ENCODE measurements at regions not wholly inside any gene's neighbourhood (a gene's known extent, or its start where the extent isn't known, plus 50 kb on each side); places are given as distances from the start of the nearest gene placed in this dataset.
"Not testable (repeated sequence)": the region's sequence is repeated elsewhere in the genome, so short reads cannot be mapped to it uniquely, and the experiment has no call there.

DNA sequence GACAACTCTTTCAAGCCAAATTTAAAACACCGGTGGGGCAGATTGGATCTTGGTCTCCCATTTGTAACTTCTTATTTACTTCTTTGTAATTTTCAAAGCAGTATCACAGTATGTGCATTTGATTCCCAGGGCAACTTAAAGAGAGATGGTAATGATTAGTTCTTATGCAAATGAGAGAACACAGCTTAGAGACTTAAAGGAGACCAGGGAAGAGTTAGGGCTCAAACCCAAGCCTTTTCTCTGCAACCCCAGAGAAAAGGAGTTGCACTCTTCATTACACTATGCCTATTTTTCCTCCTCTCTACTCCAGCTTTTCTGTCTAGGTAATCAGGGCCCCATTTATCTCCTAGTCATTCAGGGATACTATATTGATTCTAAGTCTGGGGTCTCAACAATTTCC, 237.8 kb upstream of the NMUR2 start:
- DNase-seq (ENCODE audit: low read depth) = no peak
- TF ChIP-seq, protein P1, sequence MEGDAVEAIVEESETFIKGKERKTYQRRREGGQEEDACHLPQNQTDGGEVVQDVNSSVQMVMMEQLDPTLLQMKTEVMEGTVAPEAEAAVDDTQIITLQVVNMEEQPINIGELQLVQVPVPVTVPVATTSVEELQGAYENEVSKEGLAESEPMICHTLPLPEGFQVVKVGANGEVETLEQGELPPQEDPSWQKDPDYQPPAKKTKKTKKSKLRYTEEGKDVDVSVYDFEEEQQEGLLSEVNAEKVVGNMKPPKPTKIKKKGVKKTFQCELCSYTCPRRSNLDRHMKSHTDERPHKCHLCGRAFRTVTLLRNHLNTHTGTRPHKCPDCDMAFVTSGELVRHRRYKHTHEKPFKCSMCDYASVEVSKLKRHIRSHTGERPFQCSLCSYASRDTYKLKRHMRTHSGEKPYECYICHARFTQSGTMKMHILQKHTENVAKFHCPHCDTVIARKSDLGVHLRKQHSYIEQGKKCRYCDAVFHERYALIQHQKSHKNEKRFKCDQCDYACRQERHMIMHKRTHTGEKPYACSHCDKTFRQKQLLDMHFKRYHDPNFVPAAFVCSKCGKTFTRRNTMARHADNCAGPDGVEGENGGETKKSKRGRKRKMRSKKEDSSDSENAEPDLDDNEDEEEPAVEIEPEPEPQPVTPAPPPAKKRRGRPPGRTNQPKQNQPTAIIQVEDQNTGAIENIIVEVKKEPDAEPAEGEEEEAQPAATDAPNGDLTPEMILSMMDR (IDR thresholded peaks at IDR 0.05; ENCODE audit: insufficient read depth, low read depth, low read length, missing control alignments) = no peak
- no peak overlapping the region for H3K4me3 ChIP-seq (ENCODE audit: low read depth, low read length)

DNA sequence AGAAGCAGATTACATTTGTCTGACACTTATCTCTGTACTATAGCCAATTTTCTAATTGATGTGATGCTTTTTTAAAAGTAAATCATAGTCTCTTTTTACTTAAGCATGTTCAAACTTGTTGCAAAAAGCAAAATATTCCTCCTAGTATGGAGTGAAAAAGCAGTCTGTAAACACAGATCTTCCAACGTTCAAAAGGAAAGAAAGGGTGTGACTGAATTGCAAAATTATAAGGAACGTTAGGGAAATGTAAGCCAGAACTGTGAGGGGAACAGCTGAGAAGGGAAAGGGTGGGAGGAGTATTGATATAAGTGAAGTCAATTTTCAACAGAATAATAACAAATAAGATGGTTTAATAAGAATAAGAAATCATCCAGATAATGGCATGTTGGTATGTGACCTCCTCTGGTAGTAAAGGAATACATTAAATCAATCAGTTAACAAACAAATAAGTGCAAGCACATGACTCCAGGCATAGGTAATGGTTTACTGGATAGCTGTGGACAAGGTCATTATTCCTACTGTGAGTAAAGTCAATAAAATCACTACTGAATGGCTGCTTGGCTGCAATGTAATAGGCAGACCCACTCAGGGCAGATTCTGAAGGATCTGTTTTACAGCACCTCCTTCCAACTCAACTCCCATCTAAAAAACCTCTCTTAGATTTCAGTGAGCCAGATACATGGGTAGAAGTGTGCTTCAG, 239.1 kb upstream of the NMUR2 start:
- no peak overlapping the region for H3K4me3 ChIP-seq (ENCODE audit: low read depth, low read length)
- no peak for DNase-seq (ENCODE audit: low read depth)
- TF ChIP-seq, protein P1 (IDR thresholded peaks at IDR 0.05; ENCODE audit: insufficient read depth, low read depth, low read length, missing control alignments) = no peak

DNA sequence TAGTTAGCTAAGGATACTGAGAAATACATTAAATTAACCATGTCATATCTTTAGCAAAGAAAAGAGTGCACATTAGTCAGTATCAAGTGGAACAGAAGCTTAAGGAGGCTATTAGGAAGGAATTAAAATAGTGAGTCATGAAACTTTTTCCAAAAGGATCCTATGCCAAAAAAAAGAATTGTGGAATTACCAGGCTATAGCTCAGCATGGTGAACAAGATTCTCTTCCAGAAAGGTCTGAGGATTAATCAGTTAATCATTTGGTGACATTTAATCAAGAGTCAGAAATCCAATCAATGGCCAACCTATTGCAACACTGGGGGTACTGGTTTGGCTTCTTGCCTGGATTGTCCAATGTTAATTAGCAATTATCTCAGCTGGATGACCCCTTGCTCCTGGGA, 244.5 kb upstream of the NMUR2 start:
- TF ChIP-seq, protein P1 (IDR thresholded peaks at IDR 0.05; ENCODE audit: insufficient read depth, low read depth, low read length, missing control alignments) = no peak
- no peak overlapping the region for H3K4me3 ChIP-seq (ENCODE audit: low read depth, low read length)

DNA sequence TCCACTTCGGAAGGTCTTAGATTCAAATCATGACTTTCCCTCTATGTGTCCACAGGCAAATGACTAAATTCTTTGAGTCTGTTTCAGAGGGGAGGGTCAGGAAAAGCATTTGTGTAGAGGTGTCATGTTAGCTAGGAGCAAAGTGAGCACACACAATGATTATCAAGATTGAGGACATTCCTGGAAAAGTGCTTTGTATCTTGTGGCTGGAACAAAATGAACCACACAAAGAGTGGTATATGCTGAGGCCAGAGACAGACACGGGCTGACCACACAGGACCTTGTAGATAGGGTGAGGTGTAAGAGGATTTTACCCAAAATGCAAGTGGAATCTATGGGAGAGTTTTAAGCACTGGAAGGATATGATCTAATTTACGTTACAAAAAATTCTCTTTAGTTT, 245.3 kb upstream of the NMUR2 start:
- TF ChIP-seq, protein P1 (IDR thresholded peaks at IDR 0.05; ENCODE audit: insufficient read depth, low read depth, low read length, missing control alignments) = no peak
- no peak for DNase-seq (ENCODE audit: low read depth)
- no peak overlapping the region for H3K4me3 ChIP-seq (ENCODE audit: low read depth, low read length)

More for the DNA sequence above, 244.5 kb upstream of the NMUR2 start:
- DNase-seq (ENCODE audit: low read depth) = no peak

DNA sequence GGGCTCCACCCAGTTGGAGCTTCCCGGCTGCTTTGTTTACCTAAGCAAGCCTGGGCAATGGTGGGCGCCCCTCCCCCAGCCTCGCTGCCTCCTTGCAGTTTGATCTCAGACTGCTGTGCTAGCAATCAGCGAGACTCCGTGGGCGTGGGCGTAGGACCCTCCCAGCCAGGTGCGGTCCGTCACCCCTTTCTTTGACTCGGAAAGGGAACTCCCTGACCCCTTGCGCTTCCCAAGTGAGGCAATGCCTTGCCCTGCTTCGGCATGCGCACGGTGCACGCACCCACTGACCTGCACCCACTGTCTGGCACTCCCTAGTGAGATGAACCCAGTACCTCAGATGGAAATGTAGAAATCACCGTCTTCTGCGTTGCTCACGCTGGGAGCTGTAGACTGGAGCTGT, 254.4 kb upstream of the NMUR2 start:
- not testable (repeated sequence) for H3K4me3 ChIP-seq (ENCODE audit: low read depth, low read length); DNase-seq (ENCODE audit: low read depth)

DNA sequence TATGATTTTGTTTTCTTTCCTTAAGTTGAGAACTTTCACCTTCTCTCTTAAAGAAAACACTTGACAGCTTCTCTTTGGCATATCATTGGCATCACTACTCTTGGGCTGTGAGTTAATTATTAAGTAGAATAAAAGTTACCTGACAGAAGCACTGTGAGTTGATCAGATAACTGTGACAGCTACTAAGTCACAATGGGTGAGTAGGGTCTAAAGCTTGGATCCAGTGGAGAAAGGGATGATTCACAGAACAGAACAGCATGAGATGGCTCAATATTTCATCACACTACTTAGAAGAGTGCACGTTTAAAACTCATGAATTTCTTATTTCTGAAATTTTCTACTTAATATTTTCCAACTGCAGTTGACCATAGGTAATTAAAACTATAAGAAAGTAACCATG, 268.5 kb upstream of the NMUR2 start:
- DNase-seq (ENCODE audit: low read depth) = no peak
- no peak overlapping the region for H3K4me3 ChIP-seq (ENCODE audit: low read depth, low read length)
- TF ChIP-seq, protein P1 (IDR thresholded peaks at IDR 0.05; ENCODE audit: insufficient read depth, low read depth, low read length, missing control alignments) = no peak

DNA sequence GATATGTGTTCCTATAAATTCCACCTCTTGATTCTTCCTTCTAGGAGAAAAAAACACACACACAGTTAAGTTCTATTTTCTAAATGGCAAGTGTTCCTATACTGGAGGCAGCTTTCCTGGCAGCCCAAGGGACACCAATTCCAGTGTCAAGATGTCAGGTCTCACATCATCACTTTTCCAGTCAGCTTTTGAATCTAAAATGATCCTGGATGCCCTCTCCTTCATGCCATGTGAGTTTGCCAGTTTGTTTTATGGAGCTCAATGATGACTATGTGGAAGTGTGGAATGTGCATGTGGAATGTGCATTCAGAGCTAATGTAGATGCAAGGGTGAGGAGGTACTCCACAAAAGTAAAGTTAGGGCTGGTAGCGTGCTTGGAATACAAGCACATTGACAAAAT, 269.3 kb upstream of the NMUR2 start:
- TF ChIP-seq, protein P1 (IDR thresholded peaks at IDR 0.05; ENCODE audit: insufficient read depth, low read depth, low read length, missing control alignments) = no peak
- no peak overlapping the region for H3K4me3 ChIP-seq (ENCODE audit: low read depth, low read length)
- no peak for DNase-seq (ENCODE audit: low read depth)

Measured in GM12865 (cell line).